Colonic mucosa (tissue), 4 donors: ENCODE measurements at regions not wholly inside any gene's neighbourhood (a gene's known extent, or its start where the extent isn't known, plus 50 kb on each side); places are given as distances from the start of the nearest gene placed in this dataset.
"Not testable (repeated sequence)": the region's sequence is repeated elsewhere in the genome, so short reads cannot be mapped to it uniquely, and the experiment has no call there.

Experiments used
- DNase-seq: peaks from one replicate; pipeline ENCODE4 v3.0.0-alpha.2; 2020
- H3K27ac ChIP-seq: fragments of 200-600 bp; one replicate; pipeline ENCODE4 v1.8.0; 2021
- H3K27me3 ChIP-seq: fragments of 200-600 bp; one replicate; pipeline ENCODE4 v1.8.0; 2021
- H3K36me3 ChIP-seq: fragments of 200-600 bp; one replicate; pipeline ENCODE4 v1.8.0; 2021
- H3K4me1 ChIP-seq: fragments of 200-600 bp; one replicate; pipeline ENCODE4 v1.8.0; 2021; ENCODE audit warnings: mild to moderate bottlenecking
- H3K4me3 ChIP-seq: fragments of 200-600 bp; one replicate; pipeline ENCODE4 v1.8.0; 2021
- H3K9ac ChIP-seq, 2 donors: one replicate each; pipeline ENCODE4 v1.7.0; 2013; ENCODE audit warnings: control low read depth in 2 of 2, low read depth in 2 of 2, low read length in 2 of 2
- H3K9me3 ChIP-seq: fragments of 200-600 bp; one replicate; pipeline ENCODE4 v1.8.0; 2021
- intact Hi-C: fragments of 100-400 bp; cut with DNase I; formaldehyde crosslinking; loops from one replicate; pipeline ENCODE4 v1.14.1; 2022
- TF ChIP-seq, protein P1 (sequence below): fragments of 200-600 bp; IDR thresholded peaks from one replicate; pipeline ENCODE4 v1.8.0; 2022; ENCODE audit warnings: antibody characterized with exemption, mild to moderate bottlenecking
- donor health status: healthy.
- donor health status: DM: no; HTN: no; CAD: no.
- donor health status: DM: no; HTN: no; CAD: no.

GRCh38 chr18:34511435-34511834 lies 198.7 kb upstream of the DTNA start:
- TF ChIP-seq, protein P1, sequence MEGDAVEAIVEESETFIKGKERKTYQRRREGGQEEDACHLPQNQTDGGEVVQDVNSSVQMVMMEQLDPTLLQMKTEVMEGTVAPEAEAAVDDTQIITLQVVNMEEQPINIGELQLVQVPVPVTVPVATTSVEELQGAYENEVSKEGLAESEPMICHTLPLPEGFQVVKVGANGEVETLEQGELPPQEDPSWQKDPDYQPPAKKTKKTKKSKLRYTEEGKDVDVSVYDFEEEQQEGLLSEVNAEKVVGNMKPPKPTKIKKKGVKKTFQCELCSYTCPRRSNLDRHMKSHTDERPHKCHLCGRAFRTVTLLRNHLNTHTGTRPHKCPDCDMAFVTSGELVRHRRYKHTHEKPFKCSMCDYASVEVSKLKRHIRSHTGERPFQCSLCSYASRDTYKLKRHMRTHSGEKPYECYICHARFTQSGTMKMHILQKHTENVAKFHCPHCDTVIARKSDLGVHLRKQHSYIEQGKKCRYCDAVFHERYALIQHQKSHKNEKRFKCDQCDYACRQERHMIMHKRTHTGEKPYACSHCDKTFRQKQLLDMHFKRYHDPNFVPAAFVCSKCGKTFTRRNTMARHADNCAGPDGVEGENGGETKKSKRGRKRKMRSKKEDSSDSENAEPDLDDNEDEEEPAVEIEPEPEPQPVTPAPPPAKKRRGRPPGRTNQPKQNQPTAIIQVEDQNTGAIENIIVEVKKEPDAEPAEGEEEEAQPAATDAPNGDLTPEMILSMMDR = no peak
- H3K27ac ChIP-seq = no peak overlapping the region
- H3K4me1 ChIP-seq = no peaks in the 10 kb centered on the region
- no peak for DNase-seq
- H3K36me3 ChIP-seq = no peaks in the 10 kb centered on the region
- intact Hi-C loops = no loop called here
- no peak overlapping the region for H3K9ac ChIP-seq
- H3K4me3 ChIP-seq = no peak overlapping the region
- no peaks in the 10 kb centered on the region for H3K9me3 ChIP-seq
- H3K27me3 ChIP-seq = no peaks in the 10 kb centered on the region

- no peak overlapping the region for H3K4me3 ChIP-seq
- H3K27ac ChIP-seq = no peak overlapping the region
- H3K4me1 ChIP-seq = no peaks in the 10 kb centered on the region
- no peaks in the 10 kb centered on the region for H3K27me3 ChIP-seq
- H3K36me3 ChIP-seq = no peaks in the 10 kb centered on the region
- DNase-seq = no peak
- H3K9ac ChIP-seq = no peak overlapping the region
- no peaks in the 10 kb centered on the region for H3K9me3 ChIP-seq
- TF ChIP-seq, protein P1 = no peak
- intact Hi-C loops = no loop called here
Observed at GRCh38 chr18:34511879-34512278, 198.2 kb upstream of the DTNA start.

- no peak overlapping the region for H3K4me3 ChIP-seq
- no peaks in the 10 kb centered on the region for H3K4me1 ChIP-seq
- no peaks in the 10 kb centered on the region for H3K27me3 ChIP-seq
- intact Hi-C loops = no loop called here
- H3K27ac ChIP-seq = no peak overlapping the region
- TF ChIP-seq, protein P1 = no peak
- H3K36me3 ChIP-seq = no peaks in the 10 kb centered on the region
- no peak overlapping the region for H3K9ac ChIP-seq
- H3K9me3 ChIP-seq = no peaks in the 10 kb centered on the region
- no peak for DNase-seq
Observed at GRCh38 chr18:34514238-34514637, 195.9 kb upstream of the DTNA start.

- DNase-seq = no peak
- TF ChIP-seq, protein P1 = no peak
- Histone ChIP-seq H3K36me3 (no peaks in the 10 kb centered on the region), H3K27me3 (no peaks in the 10 kb centered on the region), H3K27ac (no peak overlapping the region), H3K4me3 (no peak overlapping the region), H3K9ac (no peak overlapping the region), H3K4me1 (no peaks in the 10 kb centered on the region), H3K9me3 (no peaks in the 10 kb centered on the region)
- intact Hi-C loops = no loop called here
Observed at GRCh38 chr18:34514957-34515356, 195.1 kb upstream of the DTNA start.

GRCh38 chr18:34516355-34516754 lies 193.7 kb upstream of the DTNA start:
- H3K9me3 ChIP-seq, DNase-seq, H3K4me3 ChIP-seq, H3K27me3 ChIP-seq, H3K9ac ChIP-seq, H3K36me3 ChIP-seq, H3K4me1 ChIP-seq, intact Hi-C loops, H3K27ac ChIP-seq: not testable (repeated sequence)

DNA sequence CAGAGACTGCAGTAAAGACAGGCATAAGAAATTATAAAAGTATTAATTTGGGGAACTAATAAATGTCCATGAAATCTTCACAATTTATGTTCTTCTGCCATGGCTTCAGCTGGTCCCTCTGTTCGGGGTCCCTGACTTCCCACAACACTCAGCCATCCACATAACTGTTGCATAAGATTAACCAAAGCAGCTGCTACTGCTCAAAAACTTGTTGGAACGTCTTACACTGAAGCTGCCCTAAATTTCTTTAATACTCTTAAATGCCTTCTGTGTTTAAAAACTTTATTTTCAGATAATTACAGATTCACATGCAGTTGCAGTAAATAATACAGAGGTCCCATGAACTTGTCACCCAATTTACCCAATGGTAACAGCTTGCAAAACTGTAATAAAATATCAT lies 193.1 kb upstream of the DTNA start:
- H3K36me3 ChIP-seq, H3K27ac ChIP-seq, DNase-seq, H3K27me3 ChIP-seq, H3K4me3 ChIP-seq, intact Hi-C loops, H3K9me3 ChIP-seq, H3K9ac ChIP-seq, H3K4me1 ChIP-seq: not testable (repeated sequence)

DNA sequence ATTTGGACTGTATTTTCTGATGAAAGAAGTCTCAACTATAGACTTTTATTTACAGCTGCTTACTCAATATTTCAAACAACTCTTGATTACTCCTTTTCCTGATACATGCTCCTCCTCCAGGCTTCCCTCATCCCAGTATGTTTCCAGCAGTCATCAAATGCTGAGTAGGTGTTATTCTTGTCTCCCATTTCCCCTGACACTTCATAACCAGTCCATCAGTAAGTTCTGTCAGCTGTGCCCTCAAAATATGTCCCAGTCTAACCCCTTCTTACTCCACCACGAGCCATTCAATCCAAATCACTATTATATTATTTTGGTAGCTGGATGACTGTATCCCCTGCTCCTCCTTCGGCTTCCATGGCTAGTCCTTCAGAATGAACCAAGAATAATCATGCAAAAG lies 189.1 kb upstream of the DTNA start:
- TF ChIP-seq, protein P1 = no peak
- Histone ChIP-seq H3K9ac (no peak overlapping the region), H3K27ac (no peak overlapping the region), H3K9me3 (no peaks in the 10 kb centered on the region), H3K4me1 (no peaks in the 10 kb centered on the region), H3K27me3 (no peaks in the 10 kb centered on the region), H3K36me3 (no peaks in the 10 kb centered on the region), H3K4me3 (no peak overlapping the region)
- intact Hi-C loops = no loop called here
- DNase-seq = no peak
